Skeletal muscle tissue (tissue), 3 donors: ENCODE measurements at regions not wholly inside any gene's neighbourhood (a gene's known extent, or its start where the extent isn't known, plus 50 kb on each side); places are given as distances from the start of the nearest gene placed in this dataset.

Source experiments
- H3K27ac ChIP-seq: one replicate; pipeline ENCODE4 v1.7.0; 2013; ENCODE audit warnings: mild to moderate bottlenecking, low read depth, low read length, inconsistent platforms
- H3K27me3 ChIP-seq, 3 donors: one replicate each; pipeline ENCODE4 v1.7.0; 2013; ENCODE audit warnings: low read length in 3 of 3; ENCODE audit not compliant: control insufficient read depth in 3 of 3, insufficient read depth in 3 of 3
- H3K36me3 ChIP-seq, 3 donors: one replicate each; pipeline ENCODE4 v1.7.0; 2013; ENCODE audit warnings: low read length in 3 of 3; ENCODE audit not compliant: control insufficient read depth in 3 of 3, insufficient read depth in 3 of 3
- H3K4me1 ChIP-seq, 3 donors: one replicate each; pipeline ENCODE4 v1.7.0; 2013; ENCODE audit warnings: low read length in 3 of 3, mild to moderate bottlenecking in 3 of 3; ENCODE audit not compliant: control insufficient read depth in 3 of 3, insufficient read depth in 3 of 3
- H3K4me3 ChIP-seq, 3 donors: one replicate each; pipeline ENCODE4 v1.7.0; 2013; ENCODE audit warnings: low read length in 3 of 3
- H3K9ac ChIP-seq, 3 donors: one replicate each; pipeline ENCODE4 v1.7.0; 2013; ENCODE audit warnings: low read length in 3 of 3, mild to moderate bottlenecking in 3 of 3, moderate library complexity in 2 of 3, low read depth in 1 of 3
- H3K9me3 ChIP-seq, 3 donors: one replicate each; pipeline ENCODE4 v1.7.0; 2013; ENCODE audit warnings: low read length in 3 of 3; ENCODE audit not compliant: control insufficient read depth in 3 of 3
- donor health status: Osteomylitis.

DNA sequence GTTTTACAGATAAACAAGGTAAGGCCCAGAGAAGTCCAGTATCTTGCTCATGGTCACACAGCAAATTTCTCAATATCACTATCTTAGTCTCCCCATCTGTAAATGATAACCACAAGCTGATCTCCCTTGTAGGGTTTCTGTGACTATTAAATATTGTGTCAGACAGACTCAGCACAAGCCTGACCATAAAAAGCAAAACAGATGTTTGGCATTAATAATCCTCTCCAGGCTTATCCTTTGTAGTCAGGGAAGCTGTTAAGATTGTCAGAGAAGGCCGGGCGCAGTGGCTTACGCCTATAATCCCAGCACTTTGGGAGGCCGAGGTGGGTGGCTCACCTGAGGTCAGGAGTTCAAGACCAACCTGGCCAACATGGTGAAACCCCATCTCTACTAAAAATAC lies 173.2 kb upstream of the PRICKLE2 start:
- Histone ChIP-seq H3K9ac (no peak overlapping the region), H3K36me3 (no peaks in the 10 kb centered on the region), H3K4me3 (no peak overlapping the region), H3K9me3 (no peaks in the 10 kb centered on the region), H3K27me3 (no peaks in the 10 kb centered on the region), H3K4me1 (no peaks in the 10 kb centered on the region), H3K27ac (no peak overlapping the region)

DNA sequence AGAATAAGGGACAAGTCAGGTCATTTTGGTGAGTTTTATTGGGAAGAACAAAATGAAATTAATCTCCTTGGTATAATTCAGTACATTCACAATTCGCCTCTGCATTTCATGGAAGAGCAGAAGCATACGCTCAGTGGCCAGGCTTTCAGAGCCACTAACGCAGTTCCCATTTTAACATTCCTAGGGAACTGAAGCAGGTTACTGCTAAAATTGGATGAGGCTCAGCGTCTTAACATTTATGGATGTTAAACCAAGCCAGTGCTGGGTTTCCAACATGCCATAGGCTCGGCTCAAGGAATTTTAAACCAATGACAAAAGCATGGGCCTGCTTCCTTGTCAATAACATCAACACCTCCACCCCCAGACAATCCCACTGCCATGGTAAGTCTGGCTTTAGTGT lies 172.7 kb upstream of the PRICKLE2 start:
- H3K9me3 ChIP-seq, result no peaks in the 10 kb centered on the region
- H3K4me1 ChIP-seq, result no peaks in the 10 kb centered on the region
- H3K36me3 ChIP-seq, result no peaks in the 10 kb centered on the region
- no peaks in the 10 kb centered on the region for H3K27me3 ChIP-seq
- no peak overlapping the region for H3K4me3 ChIP-seq
- no peak overlapping the region for H3K9ac ChIP-seq
- H3K27ac ChIP-seq, result no peak overlapping the region

DNA sequence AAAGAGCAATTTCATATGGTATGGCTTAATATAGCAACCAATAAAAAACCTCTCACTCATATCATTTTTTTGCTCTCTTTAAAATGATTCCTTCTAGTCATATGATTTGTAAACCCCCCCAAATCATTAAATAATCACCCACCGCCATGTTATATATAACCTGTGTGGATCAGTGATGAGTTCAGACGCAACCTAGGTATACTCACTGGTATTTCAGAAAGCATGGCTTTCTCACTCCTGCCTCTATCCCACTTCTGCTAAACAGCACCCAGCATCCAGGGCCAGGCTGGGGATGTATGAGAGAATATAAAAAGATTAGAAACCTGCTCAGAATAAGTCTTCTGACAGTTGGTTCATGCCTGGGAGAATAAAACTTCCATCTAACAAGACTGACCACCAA lies 172.3 kb upstream of the PRICKLE2 start:
- Histone ChIP-seq H3K36me3 (no peaks in the 10 kb centered on the region), H3K27me3 (no peaks in the 10 kb centered on the region), H3K4me3 (no peak overlapping the region), H3K27ac (no peak overlapping the region), H3K4me1 (no peaks in the 10 kb centered on the region), H3K9ac (no peak overlapping the region), H3K9me3 (no peaks in the 10 kb centered on the region)

DNA sequence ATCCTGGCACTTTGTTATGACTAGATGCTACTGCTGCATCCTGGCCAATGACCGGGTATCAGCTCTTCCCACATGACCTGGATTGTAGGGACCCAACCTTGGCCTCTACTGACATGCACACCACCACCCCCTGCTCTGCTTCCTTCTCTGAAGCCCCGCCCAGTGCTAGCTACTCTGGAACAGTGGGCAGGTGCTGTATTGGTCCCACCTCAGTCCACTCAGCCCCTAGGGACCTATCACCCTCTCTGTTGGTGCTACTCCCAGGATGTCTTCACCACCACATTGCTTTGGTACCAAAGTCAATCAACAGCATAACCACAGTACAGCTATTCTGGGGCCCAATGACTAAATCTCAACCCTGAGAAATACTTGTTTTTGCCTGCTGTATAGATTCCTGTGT lies 170.2 kb upstream of the PRICKLE2 start:
- Histone ChIP-seq H3K9ac (no peak overlapping the region), H3K9me3 (no peaks in the 10 kb centered on the region), H3K36me3 (no peaks in the 10 kb centered on the region), H3K4me3 (no peak overlapping the region), H3K27ac (no peak overlapping the region), H3K4me1 (no peaks in the 10 kb centered on the region), H3K27me3 (no peaks in the 10 kb centered on the region)

DNA sequence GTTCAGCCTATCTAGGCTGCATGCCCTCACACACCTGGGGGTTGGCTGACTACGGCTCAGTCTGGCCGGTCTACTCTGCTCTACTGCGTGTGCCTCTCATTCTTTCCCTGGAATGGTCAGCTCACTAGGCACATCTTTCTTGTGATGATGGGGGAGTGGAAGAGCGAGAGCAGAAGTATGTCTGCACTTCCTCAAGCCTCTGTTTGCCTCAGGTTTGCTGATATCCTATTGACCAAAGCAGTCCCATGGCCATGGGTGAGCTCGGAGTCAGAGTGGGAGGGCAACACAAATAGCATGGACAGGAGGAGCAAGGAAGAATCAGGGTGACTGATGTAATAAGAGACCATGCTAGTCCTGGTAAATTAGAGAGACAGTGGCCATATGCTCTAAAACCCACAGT lies 167.9 kb upstream of the PRICKLE2 start:
- Histone ChIP-seq H3K9me3 (no peaks in the 10 kb centered on the region), H3K9ac (no peak overlapping the region), H3K4me1 (no peaks in the 10 kb centered on the region), H3K27me3 (no peaks in the 10 kb centered on the region), H3K27ac (no peak overlapping the region), H3K36me3 (no peaks in the 10 kb centered on the region), H3K4me3 (no peak overlapping the region)

DNA sequence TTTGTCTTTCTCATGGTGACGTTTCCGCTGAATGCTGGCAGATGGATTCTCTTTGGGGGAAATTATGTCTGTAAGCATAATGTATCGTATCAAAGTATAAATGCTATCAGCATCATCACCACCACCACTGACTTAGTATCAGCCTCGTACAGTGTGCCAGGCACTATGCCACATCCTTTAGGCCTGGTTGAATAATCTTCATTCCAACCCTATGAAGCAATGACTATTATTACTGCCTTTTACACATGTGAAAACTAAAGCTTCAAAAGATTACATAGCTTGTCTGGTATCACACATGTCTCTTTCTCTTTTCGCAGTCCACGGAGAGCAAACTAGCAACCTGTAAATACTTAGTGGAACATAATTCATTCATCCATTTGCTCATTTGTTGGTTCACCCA lies 166.7 kb upstream of the PRICKLE2 start:
- no peaks in the 10 kb centered on the region for H3K27me3 ChIP-seq
- H3K9me3 ChIP-seq, result no peaks in the 10 kb centered on the region
- no peaks in the 10 kb centered on the region for H3K36me3 ChIP-seq
- H3K4me1 ChIP-seq, result no peaks in the 10 kb centered on the region
- no peak overlapping the region for H3K27ac ChIP-seq
- H3K9ac ChIP-seq, result no peak overlapping the region
- H3K4me3 ChIP-seq, result no peak overlapping the region

DNA sequence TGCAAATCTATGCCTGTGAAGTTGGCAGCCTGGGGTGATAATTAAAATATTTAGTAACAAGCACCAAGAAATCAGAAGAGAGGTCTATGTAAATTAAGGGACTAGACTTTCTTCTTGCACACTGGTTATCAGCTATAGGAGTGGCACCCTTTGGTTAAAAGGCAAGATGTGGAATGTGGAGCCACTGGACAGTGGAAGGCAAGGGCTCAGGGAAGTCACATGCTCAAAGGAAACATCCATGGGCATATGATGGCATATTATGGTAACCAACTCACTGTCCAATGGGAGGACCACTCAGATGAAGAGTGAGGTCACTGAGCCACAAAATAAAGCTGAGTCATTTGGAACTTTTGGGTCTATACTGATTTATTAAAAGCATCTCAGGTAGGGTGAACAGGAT lies 165.6 kb upstream of the PRICKLE2 start:
- H3K9me3 ChIP-seq, result no peaks in the 10 kb centered on the region
- H3K36me3 ChIP-seq, result no peaks in the 10 kb centered on the region
- H3K9ac ChIP-seq, result no peak overlapping the region
- no peaks in the 10 kb centered on the region for H3K4me1 ChIP-seq
- no peak overlapping the region for H3K4me3 ChIP-seq
- H3K27ac ChIP-seq, result no peak overlapping the region
- no peaks in the 10 kb centered on the region for H3K27me3 ChIP-seq

DNA sequence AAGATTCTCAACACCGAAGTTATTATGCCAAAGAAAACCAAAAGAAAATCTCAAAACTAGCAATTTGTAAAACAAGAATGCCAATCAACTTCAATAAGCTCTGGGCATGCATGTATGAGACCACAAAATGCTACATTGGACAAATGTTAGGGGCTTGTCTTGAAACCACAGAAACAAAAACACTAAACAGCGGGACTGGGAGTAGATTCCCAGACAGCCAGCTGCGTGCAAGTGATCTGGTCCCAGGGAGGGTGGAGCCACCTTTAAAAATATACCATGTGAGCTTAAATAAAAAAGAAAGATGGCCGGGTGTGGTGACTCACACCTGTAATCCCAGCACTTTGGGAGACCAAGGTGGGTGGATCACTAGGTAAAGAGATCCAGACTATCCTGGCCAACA lies 163.6 kb upstream of the PRICKLE2 start:
- no peak overlapping the region for H3K4me3 ChIP-seq
- no peaks in the 10 kb centered on the region for H3K27me3 ChIP-seq
- H3K4me1 ChIP-seq, result no peaks in the 10 kb centered on the region
- no peaks in the 10 kb centered on the region for H3K9me3 ChIP-seq
- no peak overlapping the region for H3K9ac ChIP-seq
- H3K27ac ChIP-seq, result no peak overlapping the region
- H3K36me3 ChIP-seq, result no peaks in the 10 kb centered on the region

DNA sequence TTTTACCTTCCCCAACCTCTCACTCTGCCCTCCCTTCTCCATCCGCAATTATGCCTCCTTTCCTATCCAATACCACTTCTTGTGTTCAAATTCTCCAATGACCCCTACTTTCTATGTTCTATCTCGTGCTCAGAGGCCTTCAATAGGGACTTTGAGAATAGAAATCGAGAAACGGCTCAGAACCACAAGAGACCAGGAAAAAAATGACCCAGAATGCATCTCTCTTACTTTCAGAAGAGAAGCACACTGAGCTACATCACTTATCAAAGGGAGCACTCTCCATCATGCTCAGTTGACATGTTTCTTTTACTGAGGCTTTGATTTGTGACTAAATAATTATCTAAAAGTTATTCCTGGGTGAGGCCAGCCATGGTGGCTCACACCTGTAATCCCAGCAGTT lies 162.4 kb upstream of the PRICKLE2 start:
- Histone ChIP-seq H3K27me3 (no peaks in the 10 kb centered on the region), H3K4me3 (no peak overlapping the region), H3K4me1 (no peaks in the 10 kb centered on the region), H3K36me3 (no peaks in the 10 kb centered on the region), H3K9me3 (no peaks in the 10 kb centered on the region), H3K27ac (no peak overlapping the region), H3K9ac (no peak overlapping the region)

DNA sequence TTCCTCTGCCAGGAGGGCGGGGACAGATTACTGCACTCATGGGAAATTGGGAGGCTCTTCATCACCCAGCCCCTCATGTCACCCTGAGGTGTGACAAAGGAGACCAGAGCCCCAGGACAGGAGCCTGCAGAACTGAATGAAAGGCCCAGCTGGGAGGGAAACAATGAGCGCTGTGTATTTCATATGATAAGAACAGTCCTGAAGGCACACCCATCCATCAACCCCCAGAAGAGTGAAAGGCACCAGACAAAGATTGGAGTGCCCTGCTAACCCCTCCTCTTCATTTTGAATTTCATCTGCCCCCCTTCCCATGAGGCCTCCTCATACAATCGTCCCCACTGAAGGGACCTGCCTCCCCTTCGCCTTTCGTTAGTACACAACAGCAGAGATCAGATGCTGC lies 160.0 kb upstream of the PRICKLE2 start:
- no peaks in the 10 kb centered on the region for H3K9me3 ChIP-seq
- no peaks in the 10 kb centered on the region for H3K27me3 ChIP-seq
- H3K9ac ChIP-seq, result no peak overlapping the region
- no peak overlapping the region for H3K4me3 ChIP-seq
- H3K27ac ChIP-seq, result no peak overlapping the region
- no peaks in the 10 kb centered on the region for H3K4me1 ChIP-seq
- no peaks in the 10 kb centered on the region for H3K36me3 ChIP-seq

DNA sequence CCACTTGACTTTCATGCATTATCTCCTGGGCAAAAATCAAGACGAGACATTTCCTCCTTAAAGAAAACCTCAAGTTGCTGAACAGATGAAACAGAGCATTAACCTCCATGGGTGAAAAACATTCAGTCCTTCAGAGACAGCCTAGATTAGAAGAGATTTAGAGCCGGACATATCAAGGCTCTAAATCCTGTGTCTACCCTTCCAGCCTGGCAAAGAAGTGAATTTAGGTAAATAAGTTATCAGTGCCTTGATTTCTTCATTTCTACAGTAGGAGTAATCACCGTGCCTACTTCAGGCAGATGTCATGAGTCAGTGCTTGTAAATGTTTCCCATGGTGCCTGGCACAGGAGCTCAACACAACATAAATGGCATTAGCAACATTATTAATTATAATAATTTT lies 159.3 kb upstream of the PRICKLE2 start:
- no peak overlapping the region for H3K27ac ChIP-seq

More for the DNA sequence above, 159.3 kb upstream of the PRICKLE2 start:
- no peaks in the 10 kb centered on the region for H3K36me3 ChIP-seq
- no peak overlapping the region for H3K9ac ChIP-seq
- H3K4me1 ChIP-seq, result no peaks in the 10 kb centered on the region
- H3K9me3 ChIP-seq, result no peaks in the 10 kb centered on the region
- H3K4me3 ChIP-seq, result no peak overlapping the region
- H3K27me3 ChIP-seq, result no peaks in the 10 kb centered on the region
